Activated CD4-positive, CD25-positive, alpha-beta regulatory T cell treated with anti-CD3 and anti-CD28 coated beads, Interleukin-2, amount 50 U/mL, for 16 hours (primary cell): ENCODE measurements at regions not wholly inside any gene's neighbourhood (a gene's known extent, or its start where the extent isn't known, plus 50 kb on each side); places are given as distances from the start of the nearest gene placed in this dataset.

Source experiments
- DNase-seq: peaks from one replicate; pipeline ENCODE4 v3.0.0-alpha.2; 2020; ENCODE audit warnings: low read depth, low spot score

GRCh38 chr7:32266932-32267475 is 196.8 kb upstream of the PDE1C start:
- no peak for DNase-seq

GRCh38 chr7:32264702-32265284 is 194.6 kb upstream of the PDE1C start:
- DNase-seq, result no peak

GRCh38 chr7:32263611-32264010 is 193.4 kb upstream of the PDE1C start:
- no peak for DNase-seq

- no peak for DNase-seq
Measured at GRCh38 chr7:32262315-32262714, 192.1 kb upstream of the PDE1C start.

GRCh38 chr7:32259931-32260596 is 189.9 kb upstream of the PDE1C start:
- DNase-seq, result no peak

GRCh38 chr7:32258265-32258664 is 188.1 kb upstream of the PDE1C start:
- no peak for DNase-seq

- no peak for DNase-seq
Measured at GRCh38 chr7:32257621-32258020, 187.4 kb upstream of the PDE1C start.

GRCh38 chr7:32256811-32257210 is 186.6 kb upstream of the PDE1C start:
- DNase-seq, result no peak

- DNase-seq, result no peak
Measured at GRCh38 chr7:32256376-32256775, 186.2 kb upstream of the PDE1C start.

GRCh38 chr7:32255036-32255435 is 184.8 kb upstream of the PDE1C start:
- DNase-seq, result no peak

GRCh38 chr7:32253299-32253698 is 183.1 kb upstream of the PDE1C start:
- DNase-seq, result no peak

- DNase-seq, result no peak
Measured at GRCh38 chr7:32251659-32252058, 181.5 kb upstream of the PDE1C start.

GRCh38 chr7:32250471-32251260 is 180.5 kb upstream of the PDE1C start:
- DNase-seq, result no peak

GRCh38 chr7:32250003-32250402 is 179.8 kb upstream of the PDE1C start:
- DNase-seq, result no peak

GRCh38 chr7:32248522-32248921 is 178.3 kb upstream of the PDE1C start:
- DNase-seq, result no peak

- DNase-seq, result no peak
Measured at GRCh38 chr7:32244806-32245345, 174.7 kb upstream of the PDE1C start.

- DNase-seq, result no peak
Measured at GRCh38 chr7:32243687-32244290, 173.6 kb upstream of the PDE1C start.

- no peak for DNase-seq
Measured at GRCh38 chr7:32242436-32242835, 172.2 kb upstream of the PDE1C start.

- DNase-seq, result no peak
Measured at GRCh38 chr7:32241636-32242035, 171.4 kb upstream of the PDE1C start.

- DNase-seq, result no peak
Measured at GRCh38 chr7:32239764-32240163, 169.6 kb upstream of the PDE1C start.

GRCh38 chr7:32228601-32229000 is 158.4 kb upstream of the PDE1C start:
- no peak for DNase-seq

GRCh38 chr7:32227746-32228145 is 157.5 kb upstream of the PDE1C start:
- no peak for DNase-seq
